ENCODE measurements at regions not wholly inside any gene's neighbourhood (a gene's known extent, or its start where the extent isn't known, plus 50 kb on each side); places are given as distances from the start of the nearest gene placed in this dataset.
"Not testable (repeated sequence)": the region's sequence is repeated elsewhere in the genome, so short reads cannot be mapped to it uniquely, and the experiment has no call there.

DNA sequence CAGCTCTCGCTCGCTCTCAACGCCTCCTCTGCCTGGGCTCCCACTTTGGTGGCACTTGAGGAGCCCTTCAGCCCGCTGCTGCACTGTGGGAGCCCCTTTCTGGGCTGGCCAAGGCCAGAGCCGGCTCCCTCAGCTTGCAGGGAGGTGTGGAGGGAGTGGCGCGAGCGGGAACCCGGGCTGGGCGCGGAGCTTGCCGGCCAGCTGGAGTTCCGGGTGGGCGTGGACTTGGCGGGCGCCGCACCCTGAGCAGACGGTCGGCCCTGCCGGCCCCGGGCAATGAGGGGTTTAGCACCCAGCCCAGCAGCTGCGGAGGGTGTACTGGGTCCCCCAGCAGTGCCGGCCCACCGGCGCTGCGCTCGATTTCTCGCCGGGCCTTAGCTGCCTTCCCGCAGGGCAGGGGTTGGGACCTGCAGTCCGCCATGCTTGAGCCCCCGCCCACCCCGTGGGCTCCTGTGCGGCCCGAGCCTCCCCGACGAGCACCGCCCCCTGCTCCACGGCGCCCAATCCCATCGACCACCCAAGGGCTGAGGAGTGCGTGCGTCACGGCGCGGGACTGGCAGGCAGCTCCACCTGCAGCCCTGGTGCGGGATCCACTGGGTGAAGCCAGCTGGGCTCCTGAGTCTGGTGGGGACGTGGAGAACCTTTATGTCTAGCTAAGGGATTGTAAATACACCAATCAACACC, 1128.9 kb downstream of the GATA3 start:
- not testable (repeated sequence) for DNase-seq

DNA sequence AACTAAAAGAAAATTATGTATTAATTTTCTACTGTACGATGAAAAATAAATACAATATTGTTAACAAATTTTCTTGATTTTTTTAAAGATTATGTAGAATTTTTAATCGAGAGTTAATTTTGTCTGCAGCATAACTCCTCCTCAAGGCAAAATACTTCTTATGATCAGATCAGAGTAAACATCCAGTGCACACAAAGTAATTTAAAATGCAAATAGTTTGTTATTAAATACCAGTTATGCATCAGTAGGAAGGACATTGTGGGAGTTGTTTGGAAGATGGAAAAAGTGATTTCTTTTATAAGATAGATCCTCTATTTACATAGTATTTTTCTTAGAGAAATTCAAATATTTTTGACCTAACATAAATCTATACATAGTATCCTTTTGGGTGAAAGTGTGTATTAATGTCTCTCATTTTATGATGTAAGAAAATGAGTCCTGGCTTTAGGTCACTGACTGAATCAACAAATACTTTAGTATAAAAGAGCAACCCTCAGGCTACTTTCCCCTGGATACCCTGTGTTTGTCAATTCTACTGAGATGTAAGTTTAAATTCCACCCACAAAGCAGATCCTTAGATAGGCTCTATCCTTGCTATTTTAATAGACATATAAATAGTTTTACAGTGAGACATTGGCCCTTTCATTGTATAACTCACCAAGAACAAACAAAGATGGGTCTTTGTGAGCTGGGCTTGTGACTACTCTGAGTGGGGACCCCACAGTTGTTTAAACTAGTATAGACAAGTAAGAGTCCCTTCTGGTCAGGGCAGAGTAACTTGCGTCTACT, 1133.7 kb downstream of the GATA3 start:
- no peak for DNase-seq

DNA sequence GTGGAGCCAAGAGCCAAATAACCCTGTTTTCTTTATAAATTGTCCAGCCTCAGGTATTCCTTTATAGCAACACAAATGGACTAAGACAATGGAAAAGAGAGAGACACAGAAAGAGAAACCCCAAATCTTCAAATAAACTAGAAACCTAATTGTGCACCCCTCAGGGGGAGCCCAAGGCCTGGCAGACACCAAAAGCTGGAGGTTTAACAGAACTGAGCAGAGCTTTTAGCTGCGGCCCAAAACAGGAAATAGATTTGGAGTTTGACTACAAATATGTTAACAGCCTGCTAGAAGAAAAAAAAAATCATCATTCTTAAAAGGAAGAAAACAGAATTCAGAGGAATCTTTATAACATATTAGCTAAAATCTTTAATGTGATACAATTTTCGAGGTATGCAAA, 1135.0 kb downstream of the GATA3 start:
- DNase-seq = no peak

DNA sequence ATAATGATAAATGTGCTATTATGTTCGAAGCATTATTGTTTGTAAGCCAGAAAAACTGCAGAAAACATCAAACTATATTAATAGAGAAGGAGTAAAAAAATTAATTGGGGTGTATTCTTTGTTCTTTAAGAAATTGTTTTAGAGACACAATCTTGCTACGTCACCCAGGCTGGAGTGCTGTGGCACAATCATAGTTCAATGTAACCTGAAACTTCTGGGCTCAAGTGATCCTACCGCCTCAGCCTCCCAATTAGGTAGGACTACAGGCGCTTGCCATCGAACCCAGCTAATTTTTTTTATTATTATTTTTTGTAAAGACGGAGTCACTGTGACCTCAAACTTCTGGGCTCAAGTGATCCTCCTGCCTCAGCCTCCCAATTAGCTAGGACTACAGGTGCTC, 1138.6 kb downstream of the GATA3 start:
- no peak for DNase-seq

DNA sequence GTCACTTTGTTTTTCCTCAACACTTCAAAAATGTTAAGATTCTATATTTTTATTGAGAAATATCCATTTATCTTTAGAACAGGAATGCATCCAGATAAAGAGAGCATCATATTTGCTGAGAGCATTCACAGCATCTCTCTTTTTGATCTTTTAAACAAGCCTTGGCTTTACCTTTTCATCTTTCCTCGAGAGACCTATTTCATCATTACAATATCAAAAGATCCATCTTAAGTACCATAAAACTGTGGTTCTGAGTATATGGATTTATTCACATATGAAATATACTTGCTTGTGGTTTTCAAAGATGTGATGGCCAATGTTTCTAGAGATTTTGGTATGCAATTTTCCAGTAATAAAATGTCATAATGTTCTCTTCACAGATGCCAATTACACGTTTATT, 1140.9 kb downstream of the GATA3 start:
- DNase-seq = no peak

DNA sequence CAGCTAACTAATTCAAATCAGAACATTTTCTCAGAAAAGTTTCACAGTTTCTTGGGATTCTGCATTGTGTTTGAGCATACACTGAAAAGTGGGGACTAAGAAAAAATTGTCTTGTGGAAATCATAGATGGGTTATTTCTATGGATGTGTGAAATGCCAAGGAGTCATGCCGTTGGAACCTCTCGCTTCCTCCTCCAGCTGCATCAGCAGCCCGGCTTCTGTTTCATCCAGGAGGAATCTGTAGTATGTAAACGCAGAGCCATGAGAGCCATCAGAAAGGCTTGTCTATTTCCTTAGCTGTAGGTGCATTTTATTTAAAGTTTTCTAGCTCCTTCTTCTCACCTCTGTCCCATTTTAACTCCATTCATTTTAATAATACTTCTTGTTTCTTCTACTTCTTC, 1144.1 kb downstream of the GATA3 start:
- no peak for DNase-seq

DNA sequence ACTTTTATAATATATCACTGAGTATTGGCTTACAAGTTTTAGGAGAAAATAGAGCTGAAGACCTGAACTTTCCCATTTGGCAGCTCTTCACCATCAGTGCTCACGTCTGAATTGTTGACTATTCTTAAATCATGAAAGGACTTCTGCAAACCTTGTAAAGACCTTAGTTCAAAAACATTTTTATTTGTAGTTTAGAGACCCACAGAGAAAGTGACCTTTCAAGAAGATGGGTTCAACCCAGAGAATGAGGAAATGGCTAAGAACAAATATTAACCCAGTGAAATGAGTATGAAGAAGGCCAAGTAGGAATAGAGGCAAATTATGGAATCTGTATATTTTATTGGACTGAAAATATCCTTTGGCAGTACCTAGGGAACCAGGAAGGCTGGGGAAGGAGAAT, 1151.1 kb downstream of the GATA3 start:
- no peak for DNase-seq

DNA sequence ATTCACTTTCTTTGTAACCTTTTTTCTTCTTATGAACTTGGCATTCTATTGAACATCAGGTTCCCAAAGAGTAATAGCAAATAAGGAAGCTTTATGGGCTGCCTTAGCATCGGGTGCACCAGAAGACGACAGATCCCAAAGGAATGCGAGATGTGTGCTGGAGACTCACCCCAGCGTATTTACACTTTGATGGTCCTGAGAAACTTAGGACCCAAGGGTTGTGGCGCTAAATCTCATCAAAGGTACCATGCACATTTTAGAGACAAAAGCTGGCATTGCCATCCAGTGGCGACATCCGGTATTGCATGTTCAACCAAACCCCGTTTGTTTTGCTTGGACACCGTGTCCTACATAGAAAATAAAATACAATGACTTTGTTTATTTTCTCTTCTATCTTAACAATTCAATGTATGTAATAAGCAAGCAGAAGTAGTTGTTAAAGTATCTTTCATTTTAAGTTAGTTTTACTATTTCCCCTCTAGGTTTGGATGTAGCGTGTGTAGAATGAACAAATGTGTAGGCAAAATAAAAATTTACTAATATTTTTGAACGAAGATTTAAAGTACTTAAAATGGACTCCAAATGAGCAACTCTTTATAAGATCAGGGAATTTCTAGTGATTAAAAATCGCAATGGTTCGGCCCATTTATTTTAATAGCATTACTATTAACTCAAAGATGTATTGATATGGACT, 1154.8 kb downstream of the GATA3 start:
- DNase-seq = peak; percentile 36 to 76

DNA sequence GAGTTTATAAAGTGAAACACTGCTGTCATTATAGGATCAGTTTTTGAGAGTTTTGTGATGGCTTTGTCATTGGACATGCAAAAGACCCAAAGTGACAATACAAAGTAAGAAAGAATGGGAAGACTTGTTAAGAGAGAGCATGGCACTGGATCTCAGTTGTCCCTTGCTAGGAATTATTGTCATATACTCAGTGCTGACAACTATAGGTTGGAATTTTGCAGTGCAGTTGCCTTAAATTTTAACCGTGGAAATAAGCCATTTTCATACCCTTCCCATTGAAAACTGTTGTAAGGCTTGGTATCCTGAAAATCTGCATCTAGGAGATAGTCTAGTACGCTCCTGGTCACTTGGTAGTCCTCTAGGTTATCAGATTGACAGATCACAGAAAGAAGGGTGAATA, 1156.7 kb downstream of the GATA3 start:
- DNase-seq = no peak

DNA sequence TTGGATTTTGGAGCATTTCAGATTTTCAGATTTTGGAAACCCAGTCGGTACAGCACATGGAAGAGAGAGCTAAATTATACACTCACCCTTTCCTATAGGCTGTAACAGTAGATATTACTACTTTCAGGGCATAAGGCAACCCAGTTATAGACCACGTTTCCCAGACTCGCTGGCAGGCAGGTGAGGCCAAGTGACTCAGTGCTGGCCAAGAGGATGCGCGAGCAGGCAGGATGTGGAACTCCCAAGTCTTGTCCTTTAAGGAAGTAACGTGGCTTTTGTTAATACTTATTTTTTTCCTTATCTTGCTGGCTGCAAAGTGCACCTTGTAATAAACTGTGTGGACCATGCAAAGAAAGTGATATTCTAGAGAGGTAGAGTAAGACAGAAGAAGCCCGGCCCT, 1160.1 kb downstream of the GATA3 start:
- DNase-seq = no peak

DNA sequence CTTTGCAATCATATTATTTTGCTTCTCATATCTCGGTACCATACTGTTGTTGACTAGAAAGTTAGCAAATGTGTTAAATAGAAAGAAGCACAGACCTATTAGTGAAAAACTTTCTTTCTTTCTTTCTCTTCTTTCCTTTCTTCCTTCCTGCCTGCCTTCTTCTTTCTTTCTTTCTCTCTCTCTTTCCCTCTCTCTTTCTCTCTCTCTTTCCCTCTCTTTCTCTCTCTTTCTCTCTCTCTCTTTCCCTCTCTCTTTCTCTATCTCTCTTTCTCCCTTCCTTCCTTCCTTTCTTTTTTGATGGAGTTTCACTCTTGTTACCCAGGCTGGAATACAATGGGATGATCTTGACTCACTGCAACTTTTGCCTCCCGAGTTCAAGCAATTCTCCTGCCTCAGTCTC, 1160.6 kb downstream of the GATA3 start:
- DNase-seq = no peak

DNA sequence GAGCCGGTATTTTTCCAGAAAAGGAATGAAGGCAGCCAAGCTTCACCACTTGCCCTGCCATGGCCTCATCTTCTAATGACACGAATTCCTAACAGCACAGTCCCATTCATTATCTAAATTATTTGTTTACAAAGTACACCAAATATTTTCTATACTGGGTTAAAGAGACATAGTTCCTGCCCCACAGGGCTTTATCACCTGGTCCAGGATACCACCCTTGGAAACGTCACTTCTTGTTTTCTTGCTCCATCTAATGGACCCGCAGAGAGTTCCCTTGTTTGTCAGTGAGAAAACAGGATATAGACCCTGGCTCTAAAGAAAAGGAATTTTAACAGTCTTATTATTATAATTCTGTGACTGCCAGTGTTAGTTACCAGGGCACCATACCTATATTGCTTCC, 1165.4 kb downstream of the GATA3 start:
- no peak for DNase-seq

DNA sequence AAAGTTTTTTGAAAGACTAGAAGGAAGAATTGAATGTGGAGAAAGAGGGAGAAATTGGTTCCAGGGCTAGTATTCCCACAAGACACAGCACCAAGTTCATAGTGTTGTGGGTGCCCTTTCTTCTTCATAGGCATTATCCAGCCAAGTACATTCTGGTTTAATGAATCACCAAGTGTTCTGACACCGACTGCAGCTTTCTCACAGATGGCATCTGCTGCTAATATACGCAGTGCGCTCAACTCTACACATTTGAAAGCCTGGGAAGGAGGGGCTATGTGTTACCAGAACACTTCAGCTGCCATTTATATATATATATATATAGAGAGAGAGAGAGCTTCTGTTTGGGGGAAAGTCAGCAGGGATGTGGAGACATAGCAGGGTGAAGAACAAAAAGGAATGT, 1168.4 kb downstream of the GATA3 start:
- DNase-seq = no peak

DNA sequence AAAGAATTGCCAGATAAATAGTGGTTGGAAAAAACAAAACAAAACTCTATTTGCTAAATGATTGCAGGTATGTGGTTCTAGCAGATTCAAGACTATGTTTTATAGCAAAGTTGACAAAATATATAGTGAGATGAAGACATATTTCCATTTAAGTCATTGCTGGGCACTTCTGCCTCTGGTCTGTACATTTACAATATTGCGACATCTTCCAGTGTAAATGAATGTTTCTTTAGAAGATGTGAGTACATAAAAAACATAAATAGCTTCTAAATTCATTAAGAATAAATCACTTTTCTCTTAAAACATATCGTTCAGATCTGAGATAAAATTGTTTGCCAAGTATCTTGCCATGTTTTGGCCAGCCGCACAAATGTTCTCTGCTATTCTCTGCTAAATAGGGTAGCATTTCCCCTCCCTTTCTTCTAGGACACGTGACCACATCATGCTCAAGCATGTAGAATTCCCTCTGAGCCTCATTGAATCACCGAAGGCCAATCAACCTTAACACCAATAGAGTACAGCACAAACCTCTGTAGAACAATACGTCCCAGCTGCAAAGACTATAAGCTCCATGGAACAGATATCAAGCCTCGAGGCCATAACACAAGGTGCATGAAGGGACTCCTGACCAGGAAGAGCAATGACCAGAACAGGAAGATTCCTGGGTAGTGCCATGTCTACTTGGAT, 1173.3 kb downstream of the GATA3 start:
- no peak for DNase-seq

DNA sequence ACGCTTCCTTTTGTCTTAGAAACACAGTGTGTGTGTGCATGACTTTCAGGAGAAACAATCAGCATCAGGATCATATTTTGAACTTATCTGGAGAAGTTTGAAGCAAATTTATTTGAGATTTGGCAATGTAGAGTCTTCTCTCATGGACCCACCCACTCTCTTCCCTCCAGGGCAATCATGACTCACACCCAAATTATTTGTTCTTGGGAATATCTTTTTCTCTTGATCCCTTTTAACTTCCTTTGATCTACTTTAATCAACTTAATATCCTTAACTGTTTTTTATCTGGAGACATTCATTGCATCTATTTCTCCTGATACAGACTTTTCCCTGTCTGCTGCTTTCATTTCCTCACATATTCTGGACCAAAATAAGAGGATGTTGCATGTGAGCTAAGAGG, 1174.3 kb downstream of the GATA3 start:
- DNase-seq = no peak

DNA sequence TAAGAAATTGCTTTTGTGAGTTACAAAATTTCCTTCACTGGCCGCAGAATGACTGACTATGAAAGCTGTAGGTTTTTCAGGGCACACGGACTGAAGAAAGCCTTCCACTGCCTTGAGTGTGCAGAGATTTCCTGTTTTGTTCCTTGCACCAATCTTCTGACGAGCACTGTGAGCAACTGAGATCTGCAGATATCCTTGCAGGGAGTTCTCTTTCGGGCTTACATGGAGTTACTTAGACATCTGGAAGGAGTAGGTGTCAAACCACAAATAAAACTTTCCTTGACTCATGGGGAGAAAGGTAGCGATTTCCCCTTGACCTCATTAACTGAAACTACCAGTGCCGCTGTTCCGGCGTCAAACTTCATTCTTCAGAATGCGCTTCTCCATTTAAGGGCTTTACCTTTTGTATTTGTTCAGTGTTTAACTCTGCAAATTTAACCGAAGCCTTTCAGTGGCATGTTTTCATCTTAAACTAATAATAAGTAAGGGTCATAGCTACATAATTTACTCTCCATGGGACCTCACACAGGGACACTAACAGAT, 1175.3 kb downstream of the GATA3 start:
- DNase-seq = no peak

DNA sequence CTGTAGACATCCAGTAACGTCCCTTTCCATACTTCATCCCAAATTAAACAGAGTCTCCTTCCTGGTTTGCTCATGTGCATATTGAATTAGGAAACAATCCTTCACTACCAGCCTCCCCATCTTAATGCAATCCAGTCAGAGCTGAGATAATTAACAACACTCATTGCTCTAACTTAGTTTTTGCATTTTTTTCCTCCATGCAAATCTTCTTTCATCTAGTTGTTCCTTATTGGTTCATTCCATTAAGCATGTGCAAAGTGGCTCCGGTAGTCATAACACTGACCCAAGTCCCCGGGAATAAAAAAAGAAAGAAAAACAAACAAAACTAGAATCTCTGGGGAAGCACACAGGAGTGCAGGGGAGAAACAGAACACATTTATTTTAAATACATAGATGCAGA, 1176.1 kb downstream of the GATA3 start:
- no peak for DNase-seq

DNA sequence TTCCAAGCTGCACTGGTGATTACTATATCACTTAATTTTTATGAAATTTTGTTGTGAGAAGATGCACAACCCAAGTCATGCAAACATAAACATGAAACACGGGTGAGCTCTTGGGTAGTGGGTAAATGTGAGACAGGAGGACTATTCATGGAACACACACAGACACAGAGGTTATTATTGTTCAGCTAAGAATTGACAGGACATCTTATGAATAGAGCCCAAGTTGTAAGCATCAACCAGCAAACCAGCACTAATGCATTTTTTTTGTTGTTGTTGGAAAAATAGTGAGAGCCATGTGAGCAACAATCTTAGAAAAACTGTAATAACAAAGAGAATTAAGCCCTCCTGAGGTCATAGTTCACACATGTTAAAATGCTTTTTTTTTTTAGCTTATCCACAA, 1179.7 kb downstream of the GATA3 start:
- DNase-seq = no peak

DNA sequence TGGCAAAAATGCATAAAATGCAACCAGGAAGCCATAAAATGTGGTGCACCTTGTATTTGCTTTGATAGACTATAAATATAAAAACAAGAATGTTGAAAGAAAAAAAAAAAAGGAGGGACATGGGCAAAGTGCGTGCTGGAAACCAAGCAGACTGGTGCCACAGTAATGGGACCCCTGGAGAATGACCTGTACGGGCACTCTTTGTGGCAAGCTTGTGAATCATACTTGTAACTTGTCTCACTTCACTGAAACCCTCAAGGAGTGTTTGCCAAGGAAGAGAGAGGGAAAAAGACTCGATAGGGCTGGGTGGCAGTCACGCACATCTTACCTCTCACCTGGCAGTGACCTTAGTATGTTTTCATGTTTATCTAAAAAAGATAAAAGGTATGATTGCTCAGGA, 1183.6 kb downstream of the GATA3 start:
- no peak for DNase-seq

DNA sequence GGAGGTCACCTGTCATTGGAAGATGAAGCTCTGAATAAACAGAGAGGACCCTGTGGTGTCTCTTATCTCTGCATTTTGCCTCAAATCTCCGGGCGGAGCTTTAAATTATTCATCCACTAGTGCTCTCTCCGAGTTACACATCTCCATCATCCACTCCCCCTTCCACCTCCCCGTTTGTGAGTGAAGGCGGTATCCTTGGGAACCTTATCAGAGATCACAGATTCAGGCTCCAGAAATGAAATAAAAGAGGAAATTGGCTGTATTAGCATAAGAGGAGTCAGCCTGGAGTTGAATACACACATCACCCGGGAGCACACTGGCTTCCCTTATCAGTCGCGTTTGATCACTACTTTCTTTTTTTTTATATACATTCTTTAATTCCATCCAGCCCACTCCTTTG, 1184.8 kb downstream of the GATA3 start:
- DNase-seq = no peak

DNA sequence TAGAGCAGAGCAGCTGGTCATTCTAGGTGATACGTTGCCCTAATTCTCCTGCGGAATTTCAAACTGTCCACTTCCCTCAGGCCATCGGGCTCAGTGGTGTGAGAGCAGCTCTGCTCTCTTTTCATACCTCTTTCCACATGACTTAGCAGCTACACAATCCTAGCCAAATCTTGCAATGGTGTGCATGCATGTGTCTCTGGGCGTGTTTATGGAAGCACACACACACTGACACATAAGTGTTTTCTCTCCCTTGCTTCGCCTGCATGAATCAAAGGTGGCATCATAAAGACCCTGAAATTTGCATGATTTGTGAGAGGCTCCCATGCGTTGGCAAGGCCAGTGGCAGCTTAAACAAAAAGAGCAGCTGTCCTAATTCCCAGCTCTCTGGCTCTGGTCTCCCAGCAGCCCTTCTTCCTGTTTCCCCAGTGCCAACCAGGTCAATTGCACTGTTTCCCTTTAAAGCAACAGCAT, 1189.5 kb downstream of the GATA3 start:
- no peak for DNase-seq

DNA sequence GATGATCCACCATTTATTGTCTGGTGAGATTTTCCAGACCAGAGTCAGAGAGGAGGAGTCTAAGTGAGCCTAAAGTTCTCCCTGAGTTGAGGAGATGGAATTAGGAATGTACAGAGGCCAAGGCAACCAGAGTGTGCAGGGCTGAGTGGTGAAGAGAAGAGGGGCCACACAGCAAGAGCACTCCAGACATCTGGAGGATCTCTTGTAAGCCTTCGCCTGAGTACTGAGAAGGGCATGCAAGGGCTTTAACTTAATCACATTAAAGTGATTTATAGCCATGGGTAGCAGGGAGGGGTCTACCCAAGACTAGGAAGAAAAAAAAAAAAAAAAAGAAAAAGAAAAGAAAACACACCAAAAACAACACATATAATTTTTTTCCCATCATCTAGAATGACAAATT, 1190.4 kb downstream of the GATA3 start:
- no peak for DNase-seq

DNA sequence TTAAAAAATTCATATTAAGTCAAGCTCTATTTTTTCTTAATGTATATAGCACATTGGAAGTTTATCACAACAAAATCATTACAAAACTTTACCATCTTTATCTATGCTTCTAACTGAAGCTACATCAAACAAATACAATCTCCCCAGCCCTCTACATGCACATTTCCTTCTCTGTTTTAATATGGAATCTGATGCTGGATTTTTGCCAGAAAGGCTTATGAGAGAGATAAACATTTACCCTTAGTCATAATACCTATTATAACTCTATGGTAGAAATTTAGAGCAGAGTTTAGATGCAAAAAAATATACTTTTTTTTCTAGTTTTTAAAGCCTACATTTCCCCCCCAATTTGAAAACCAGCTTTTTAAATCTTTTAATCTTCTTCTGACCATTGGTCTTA, 1198.6 kb downstream of the GATA3 start:
- DNase-seq = no peak

All from CD4-positive, alpha-beta T cell treated with Interferon alpha-2 for 1 hour (primary cell).